GM23338 (cell line): ENCODE measurements at regions not wholly inside any gene's neighbourhood (a gene's known extent, or its start where the extent isn't known, plus 50 kb on each side); places are given as distances from the start of the nearest gene placed in this dataset.
A peak's percentile ranks its signal among the peaks of the same experiment; 100 is the strongest.

Experiments used
- ATAC-seq: fragments of 200-7000 bp; cut with Tn5 transposase; 3 replicates; pipeline ENCODE4 v1.9.1; 2020
- DNase-seq: peaks from one replicate; pipeline ENCODE4 v3.0.0-alpha.2; 2015; ENCODE audit warnings: low spot score
- H2AFZ ChIP-seq: fragments of 200-600 bp; sonication (generic); 2 replicates; pipeline ENCODE4 v1.8.0; 2016; ENCODE audit warnings: antibody characterized with exemption, mild to moderate bottlenecking, moderate library complexity
- H3F3A ChIP-seq: fragments of 200-600 bp; sonication (generic); replicated peaks from 2 replicates; pipeline ENCODE4 v1.8.0; 2017; ENCODE audit warnings: antibody characterized with exemption, mixed run types, low read depth
- H3K27ac ChIP-seq: fragments of 200-600 bp; sonication (generic); 2 replicates; pipeline ENCODE4 v1.6.1; 2016; ENCODE audit warnings: low read depth
- H3K27me3 ChIP-seq: fragments of 200-600 bp; sonication (generic); 2 replicates; pipeline ENCODE4 v1.8.0; 2016; ENCODE audit warnings: mild to moderate bottlenecking, mixed run types, moderate library complexity; ENCODE audit not compliant: insufficient read depth
- H3K36me3 ChIP-seq: fragments of 200-600 bp; sonication (generic); 2 replicates; pipeline ENCODE4 v1.8.0; 2016; ENCODE audit warnings: mild to moderate bottlenecking; ENCODE audit not compliant: insufficient read depth
- H3K4me1 ChIP-seq: fragments of 200-600 bp; sonication (generic); 2 replicates; pipeline ENCODE4 v1.8.0; 2016; ENCODE audit warnings: mild to moderate bottlenecking, moderate library complexity; ENCODE audit not compliant: insufficient read depth
- H3K4me2 ChIP-seq: fragments of 200-600 bp; sonication (generic); 2 replicates; pipeline ENCODE4 v1.7.1; 2017; ENCODE audit warnings: mixed run types
- H3K4me3 ChIP-seq: fragments of 200-600 bp; sonication (generic); 2 replicates; pipeline ENCODE4 v1.6.1; 2016; ENCODE audit warnings: mixed run types
- H3K79me2 ChIP-seq: fragments of 200-600 bp; sonication (generic); replicated peaks from 2 replicates; pipeline ENCODE4 v1.8.0; 2017; ENCODE audit warnings: mild to moderate bottlenecking; ENCODE audit not compliant: insufficient read depth
- H3K9me2 ChIP-seq: fragments of 200-600 bp; sonication (generic); 2 replicates; pipeline ENCODE4 v1.8.0; 2017; ENCODE audit not compliant: insufficient read depth
- H4K20me1 ChIP-seq: fragments of 200-600 bp; sonication (generic); replicated peaks from 2 replicates; pipeline ENCODE4 v1.8.0; 2017; ENCODE audit warnings: mild to moderate bottlenecking; ENCODE audit not compliant: insufficient read depth
- H3K27ac Mint-ChIP-seq: 2 replicates; pipeline ENCODE4 v1.8.0; 2020; ENCODE audit warnings: inconsistent platforms, mild to moderate bottlenecking, moderate library complexity, mixed read lengths
- H3K27me3 Mint-ChIP-seq: 3 replicates; pipeline ENCODE4 v1.8.0; 2022; ENCODE audit warnings: low read depth, mild to moderate bottlenecking, moderate library complexity, mixed read lengths, inconsistent platforms; ENCODE audit not compliant: insufficient read depth, poor library complexity
- H3K36me3 Mint-ChIP-seq: 3 replicates; pipeline ENCODE4 v1.8.0; 2021; ENCODE audit warnings: low read depth, mild to moderate bottlenecking, inconsistent platforms, moderate library complexity, mixed read lengths
- H3K4me1 Mint-ChIP-seq: 3 replicates; pipeline ENCODE4 v1.8.0; 2020; ENCODE audit warnings: mild to moderate bottlenecking, inconsistent platforms, mixed read lengths
- H3K4me3 Mint-ChIP-seq: 3 replicates; pipeline ENCODE4 v1.8.0; 2021; ENCODE audit warnings: moderate library complexity, mild to moderate bottlenecking, inconsistent platforms, mixed read lengths
- H3K9me3 Mint-ChIP-seq: 3 replicates; pipeline ENCODE4 v1.8.0; 2020; ENCODE audit warnings: moderate library complexity, mild to moderate bottlenecking, inconsistent platforms, mixed read lengths
- CREB1 ChIP-seq: fragments of 250-450 bp; sonication (Bioruptor Pico); IDR thresholded peaks from 2 replicates; pipeline ENCODE4 v1.5.0; 2020; ENCODE audit warnings: low read depth, mild to moderate bottlenecking, moderate library complexity
- EZH2 ChIP-seq: fragments of 200-600 bp; sonication (generic); IDR thresholded peaks from one replicate; pipeline ENCODE4 v1.8.0; 2017; ENCODE audit warnings: antibody characterized with exemption, mild to moderate bottlenecking, low read depth; ENCODE audit not compliant: unreplicated experiment
- EZH2phosphoT487 ChIP-seq: fragments of 200-600 bp; sonication (generic); IDR thresholded peaks from one replicate; pipeline ENCODE4 v1.8.1; 2018; ENCODE audit warnings: antibody characterized with exemption; ENCODE audit not compliant: unreplicated experiment
- NANOG ChIP-seq: IDR thresholded peaks from 2 replicates; pipeline ENCODE4 v1.6.1; 2016; ENCODE audit warnings: antibody characterized with exemption, borderline replicate concordance
- POLR2AphosphoS5 ChIP-seq: IDR thresholded peaks from 2 replicates; pipeline ENCODE4 v1.6.1; 2016; ENCODE audit warnings: antibody characterized with exemption, low read depth
- REST ChIP-seq: IDR thresholded peaks from one replicate; pipeline ENCODE4 v1.6.1; 2018; ENCODE audit warnings: antibody characterized with exemption; ENCODE audit not compliant: unreplicated experiment
- STAT1 ChIP-seq: IDR thresholded peaks from one replicate; pipeline ENCODE4 v1.6.1; 2016; ENCODE audit warnings: antibody characterized with exemption; ENCODE audit not compliant: unreplicated experiment
- ZNF114 ChIP-seq: fragments of 250-450 bp; sonication (Bioruptor Pico); IDR thresholded peaks from 2 replicates; pipeline ENCODE4 v1.5.0; 2020; ENCODE audit warnings: mild to moderate bottlenecking, moderate library complexity
- ZNF331 ChIP-seq: fragments of 250-450 bp; sonication (Bioruptor Pico); IDR thresholded peaks from 2 replicates; pipeline ENCODE4 v1.5.0; 2020; ENCODE audit warnings: low read depth, mild to moderate bottlenecking, moderate library complexity
- ZNF462 ChIP-seq: fragments of 250-450 bp; sonication (Bioruptor Pico); IDR thresholded peaks from 2 replicates; pipeline ENCODE4 v1.5.0; 2020; ENCODE audit warnings: mild to moderate bottlenecking, moderate library complexity

GRCh38 chr10:3287572-3288445 is 115.2 kb upstream of the PITRM1 start:
- Mint-ChIP-seq H3K27ac (no peak overlapping the region), H3K4me3 (no peak overlapping the region), H3K4me1 (peaks cover 6% of the 10 kb centered on the region), H3K27me3 (peaks cover 6% of the 10 kb centered on the region), H3K36me3 (no peaks in the 10 kb centered on the region), H3K9me3 (no peaks in the 10 kb centered on the region)
- no peaks in the 10 kb centered on the region for H3K79me2 ChIP-seq
- ATAC-seq = no peak
- H3K4me1 ChIP-seq = no peaks in the 10 kb centered on the region
- peak; percentile 10 for DNase-seq
- H3K9me2 ChIP-seq = peaks cover 4% of the 10 kb centered on the region; the same call in 1 of the 2 replicates
- H3K4me3 ChIP-seq = no peak overlapping the region
- H3K27ac ChIP-seq = no peak overlapping the region
- H3K36me3 ChIP-seq = no peaks in the 10 kb centered on the region
- H3F3A ChIP-seq = no peaks in the 10 kb centered on the region
- no peak overlapping the region for H2AFZ ChIP-seq
- no peaks in the 10 kb centered on the region for H4K20me1 ChIP-seq
- H3K4me2 ChIP-seq = no peak overlapping the region
- no peak for TF ChIP-seq ZNF462 (CRISPR knock-in tag)
- TF ChIP-seq CREB1 (CRISPR knock-in tag) = no peak
- no peak for TF ChIP-seq STAT1
- TF ChIP-seq POLR2AphosphoS5 = no peak
- no peak for TF ChIP-seq NANOG
- TF ChIP-seq ZNF331 (CRISPR knock-in tag) = no peak
- TF ChIP-seq EZH2 = no peak
- TF ChIP-seq ZNF114 (CRISPR knock-in tag) = no peak
- no peak for TF ChIP-seq EZH2phosphoT487
- no peak for TF ChIP-seq REST
- H3K27me3 ChIP-seq = no peaks in the 10 kb centered on the region
